PC-3 (cell line): ENCODE measurements at regions not wholly inside any gene's neighbourhood (a gene's known extent, or its start where the extent isn't known, plus 50 kb on each side); places are given as distances from the start of the nearest gene placed in this dataset.

Experiments used
- ATAC-seq: fragments of 200-7000 bp; cut with Tn5 transposase; 2 replicates; pipeline ENCODE4 v1.9.1; 2020; ENCODE audit warnings: mild to moderate bottlenecking, moderate library complexity
- BruUV-seq: library from RNA; stranded (reverse); fragments of 400-500 nt; replicated peaks from 2 replicates; lab custom pipeline; 2021; lab: Mats Ljungman, UMichigan
- CTCF ChIA-PET: fragments of 300-600 bp; sonication (Branson Sonifier 250); formaldehyde crosslinking; loops from one replicate; lab custom pipeline; 2022; ENCODE audit warnings: antibody characterized with exemption; lab: Charles Lee
- POLR2A ChIA-PET: fragments of 300-600 bp; sonication (Branson Sonifier 250); formaldehyde crosslinking; loops from one replicate; lab custom pipeline; 2022; ENCODE audit warnings: antibody characterized with exemption; ENCODE audit not compliant: unreplicated experiment; lab: Charles Lee
- DNase-seq: peaks from one replicate; pipeline ENCODE4 v3.0.0-alpha.2; 2015
- H2AFZ ChIP-seq: fragments of 300-600 bp; sonication (generic); 2 replicates; pipeline ENCODE4 v1.6.0; 2016; ENCODE audit warnings: antibody characterized with exemption, low read length
- H3F3A ChIP-seq: fragments of 300-600 bp; sonication (generic); one replicate; pipeline ENCODE4 v1.6.0; 2017; ENCODE audit warnings: antibody characterized with exemption, low read length, control low read depth, mild to moderate bottlenecking; ENCODE audit not compliant: unreplicated experiment
- H3K27ac ChIP-seq: fragments of 300-600 bp; sonication (generic); 2 replicates; pipeline ENCODE4 v1.5.1; 2016; ENCODE audit warnings: mild to moderate bottlenecking, low read length
- H3K27me3 ChIP-seq: fragments of 300-600 bp; sonication (generic); 2 replicates; pipeline ENCODE4 v1.6.1; 2016; ENCODE audit warnings: low read length, mixed read lengths
- H3K36me3 ChIP-seq: fragments of 300-600 bp; sonication (generic); 2 replicates; pipeline ENCODE4 v1.6.1; 2016; ENCODE audit warnings: low read depth, mixed run types, low read length, mixed read lengths
- H3K4me1 ChIP-seq: fragments of 300-600 bp; sonication (generic); 2 replicates; pipeline ENCODE4 v1.5.1; 2016; ENCODE audit warnings: low read length; ENCODE audit not compliant: insufficient read depth
- H3K4me2 ChIP-seq: fragments of 300-600 bp; sonication (generic); 2 replicates; pipeline ENCODE4 v1.6.0; 2016; ENCODE audit warnings: low read length
- H3K4me3 ChIP-seq: fragments of 300-600 bp; sonication (generic); 2 replicates; pipeline ENCODE4 v1.5.1; 2016; ENCODE audit warnings: mild to moderate bottlenecking, low read length, mixed read lengths
- H3K79me2 ChIP-seq: fragments of 300-600 bp; sonication (generic); 2 replicates; pipeline ENCODE4 v1.6.1; 2017; ENCODE audit warnings: low read length, mixed read lengths
- H3K9ac ChIP-seq: fragments of 300-600 bp; sonication (generic); 2 replicates; pipeline ENCODE4 v1.6.0; 2016; ENCODE audit warnings: mild to moderate bottlenecking, low read length
- H3K9me2 ChIP-seq: fragments of 300-600 bp; sonication (generic); replicated peaks from 2 replicates; pipeline ENCODE4 v1.6.1; 2016; ENCODE audit warnings: mixed run types, low read length, mixed read lengths
- H3K9me3 ChIP-seq: fragments of 300-600 bp; sonication (generic); 2 replicates; pipeline ENCODE4 v1.6.1; 2016; ENCODE audit warnings: low read length, mixed read lengths
- H4K20me1 ChIP-seq: fragments of 300-600 bp; sonication (generic); 2 replicates; pipeline ENCODE4 v1.6.1; 2016; ENCODE audit warnings: low read length, mixed read lengths
- EZH2 ChIP-seq: fragments of 300-600 bp; sonication (generic); IDR thresholded peaks from one replicate; pipeline ENCODE4 v1.6.1; 2017; ENCODE audit warnings: antibody characterized with exemption, mild to moderate bottlenecking, low read length; ENCODE audit not compliant: unreplicated experiment
- EZH2phosphoT487 ChIP-seq: fragments of 300-600 bp; sonication (generic); IDR thresholded peaks from 2 replicates; pipeline ENCODE4 v1.6.1; 2018; ENCODE audit warnings: mild to moderate bottlenecking, antibody characterized with exemption, low read length, borderline replicate concordance
- intact Hi-C: fragments of 100-400 bp; cut with micrococcal nuclease; formaldehyde crosslinking; loops from 2 replicates; pipeline ENCODE4 v1.9.0; 2023
- TF ChIP-seq, protein P1 (sequence below): fragments of 300-600 bp; sonication (generic); conservative IDR thresholded peaks from 2 replicates; pipeline ENCODE4 v1.5.1; 2017; ENCODE audit warnings: antibody characterized with exemption, low read depth, mild to moderate bottlenecking, low read length

DNA sequence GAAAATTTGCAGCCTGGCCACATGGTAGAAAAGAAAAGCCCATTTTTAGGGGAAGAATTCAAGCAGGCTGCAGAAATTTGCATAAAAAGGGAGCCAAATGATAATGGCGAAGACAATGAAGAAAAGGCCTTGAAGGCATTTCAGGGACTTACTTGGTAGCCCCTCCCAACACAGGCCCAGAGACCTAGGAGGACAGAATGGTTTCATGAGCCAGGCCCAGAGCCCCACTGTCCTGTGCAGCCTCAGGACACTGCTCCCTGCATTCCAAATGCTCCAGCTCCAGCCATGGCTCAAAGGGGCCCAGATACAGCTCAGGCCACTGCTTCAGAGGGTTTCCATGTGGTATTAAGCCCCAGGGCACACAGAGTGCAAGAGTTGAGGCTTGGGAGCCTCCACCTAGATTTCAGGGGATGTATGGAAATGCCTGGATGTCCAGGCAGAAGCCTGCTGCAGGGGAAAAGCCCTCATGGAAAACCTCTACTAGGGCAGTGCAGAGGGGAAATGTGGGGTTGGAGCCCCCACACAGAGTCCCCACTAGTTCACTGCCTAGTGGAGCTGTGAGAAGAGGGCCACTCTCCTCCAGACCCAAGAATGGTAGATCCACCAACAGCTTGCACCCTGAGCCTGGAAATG is 271.7 kb upstream of the KLF3 start:
- BruUV-seq, result no TSS peak
- Histone ChIP-seq H3K4me3 (no peak overlapping the region), H3K9ac (no peak overlapping the region), H2AFZ (no peak overlapping the region), H3K9me2 (no peaks in the 10 kb centered on the region), H4K20me1 (no peaks in the 10 kb centered on the region), H3K36me3 (no peaks in the 10 kb centered on the region), H3K4me1 (no peaks in the 10 kb centered on the region), H3K27me3 (no peaks in the 10 kb centered on the region), H3K4me2 (no peak overlapping the region), H3K79me2 (no peaks in the 10 kb centered on the region), H3F3A (no peaks in the 10 kb centered on the region), H3K9me3 (no peaks in the 10 kb centered on the region), H3K27ac (no peak overlapping the region)
- DNase-seq, result no peak
- POLR2A ChIA-PET, result no interaction called here
- intact Hi-C loops, result no loop called here
- CTCF ChIA-PET, result no interaction called here
- TF ChIP-seq EZH2 (no peak), EZH2phosphoT487 (no peak)
- TF ChIP-seq, protein P1, sequence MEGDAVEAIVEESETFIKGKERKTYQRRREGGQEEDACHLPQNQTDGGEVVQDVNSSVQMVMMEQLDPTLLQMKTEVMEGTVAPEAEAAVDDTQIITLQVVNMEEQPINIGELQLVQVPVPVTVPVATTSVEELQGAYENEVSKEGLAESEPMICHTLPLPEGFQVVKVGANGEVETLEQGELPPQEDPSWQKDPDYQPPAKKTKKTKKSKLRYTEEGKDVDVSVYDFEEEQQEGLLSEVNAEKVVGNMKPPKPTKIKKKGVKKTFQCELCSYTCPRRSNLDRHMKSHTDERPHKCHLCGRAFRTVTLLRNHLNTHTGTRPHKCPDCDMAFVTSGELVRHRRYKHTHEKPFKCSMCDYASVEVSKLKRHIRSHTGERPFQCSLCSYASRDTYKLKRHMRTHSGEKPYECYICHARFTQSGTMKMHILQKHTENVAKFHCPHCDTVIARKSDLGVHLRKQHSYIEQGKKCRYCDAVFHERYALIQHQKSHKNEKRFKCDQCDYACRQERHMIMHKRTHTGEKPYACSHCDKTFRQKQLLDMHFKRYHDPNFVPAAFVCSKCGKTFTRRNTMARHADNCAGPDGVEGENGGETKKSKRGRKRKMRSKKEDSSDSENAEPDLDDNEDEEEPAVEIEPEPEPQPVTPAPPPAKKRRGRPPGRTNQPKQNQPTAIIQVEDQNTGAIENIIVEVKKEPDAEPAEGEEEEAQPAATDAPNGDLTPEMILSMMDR, result no peak
- ATAC-seq, result no peak

- H3F3A ChIP-seq, result no peaks in the 10 kb centered on the region
- no peaks in the 10 kb centered on the region for H3K79me2 ChIP-seq
- H3K36me3 ChIP-seq, result no peaks in the 10 kb centered on the region
- ChIA-PET CTCF (no interaction called here), POLR2A (no interaction called here)
- no peak for ATAC-seq
- H2AFZ ChIP-seq, result no peak overlapping the region
- H3K9me2 ChIP-seq, result no peaks in the 10 kb centered on the region
- H3K4me2 ChIP-seq, result no peak overlapping the region
- no peak overlapping the region for H3K4me3 ChIP-seq
- H3K9me3 ChIP-seq, result no peaks in the 10 kb centered on the region
- H3K27ac ChIP-seq, result no peak overlapping the region
- no peak overlapping the region for H3K9ac ChIP-seq
- BruUV-seq, result no TSS peak
- H3K27me3 ChIP-seq, result no peaks in the 10 kb centered on the region
- DNase-seq, result no peak
- intact Hi-C loops, result no loop called here
- TF ChIP-seq, protein P1, result no peak
- TF ChIP-seq EZH2 (no peak), EZH2phosphoT487 (no peak)
- H4K20me1 ChIP-seq, result no peaks in the 10 kb centered on the region
- no peaks in the 10 kb centered on the region for H3K4me1 ChIP-seq
Observed at GRCh38 chr4:38396091-38396490, 267.9 kb upstream of the KLF3 start.

- no peak overlapping the region for H2AFZ ChIP-seq
- no peaks in the 10 kb centered on the region for H3K9me2 ChIP-seq
- no peak overlapping the region for H3K27ac ChIP-seq
- no peaks in the 10 kb centered on the region for H3K4me1 ChIP-seq
- ATAC-seq, result no peak
- BruUV-seq, result no TSS peak
- H3K4me2 ChIP-seq, result no peak overlapping the region
- H3K79me2 ChIP-seq, result no peaks in the 10 kb centered on the region
- no peaks in the 10 kb centered on the region for H3F3A ChIP-seq
- CTCF ChIA-PET, result no interaction called here
- intact Hi-C loops, result no loop called here
- no peaks in the 10 kb centered on the region for H4K20me1 ChIP-seq
- H3K36me3 ChIP-seq, result no peaks in the 10 kb centered on the region
- TF ChIP-seq EZH2, result no peak
- TF ChIP-seq, protein P1, result no peak
- TF ChIP-seq EZH2phosphoT487, result no peak
- no peak overlapping the region for H3K4me3 ChIP-seq
- no peak overlapping the region for H3K9ac ChIP-seq
- no peak for DNase-seq
- H3K27me3 ChIP-seq, result no peaks in the 10 kb centered on the region
- no peaks in the 10 kb centered on the region for H3K9me3 ChIP-seq
- POLR2A ChIA-PET, result no interaction called here
Observed at GRCh38 chr4:38396845-38397547, 267.0 kb upstream of the KLF3 start.
